ENCODE measurements at regions not wholly inside any gene's neighbourhood (a gene's known extent, or its start where the extent isn't known, plus 50 kb on each side); places are given as distances from the start of the nearest gene placed in this dataset.
"Not testable (repeated sequence)": the region's sequence is repeated elsewhere in the genome, so short reads cannot be mapped to it uniquely, and the experiment has no call there.

DNA sequence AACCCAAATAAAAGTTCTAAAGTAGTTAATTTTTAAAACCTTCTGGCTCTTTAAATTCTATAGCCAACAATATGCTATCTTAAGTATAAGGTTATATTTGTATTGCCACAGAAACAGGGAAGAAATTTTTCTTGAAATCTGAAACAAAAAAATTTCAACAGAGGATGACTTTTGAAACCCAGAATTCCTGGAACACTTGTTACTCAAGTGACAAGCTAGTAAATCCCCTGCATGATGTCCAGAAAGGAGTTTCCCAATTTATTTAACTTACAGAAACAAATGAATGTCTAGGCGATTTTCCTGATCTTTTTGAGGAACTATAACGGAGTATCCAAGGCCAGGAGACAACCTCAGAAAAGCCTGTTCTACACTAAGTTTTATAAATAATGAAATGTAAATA is 69.6 kb downstream of the SLC41A2 start:
- no peak overlapping the region for H3K4me3 ChIP-seq (ENCODE audit: low read depth, low read length)
- H3K27ac ChIP-seq = no peak overlapping the region
- no peaks in the 10 kb centered on the region for H3K79me2 ChIP-seq
- no peak overlapping the region for H3K9ac ChIP-seq
- H3K4me1 ChIP-seq = no peaks in the 10 kb centered on the region
- no peak overlapping the region for H3K4me2 ChIP-seq (ENCODE audit: low read length)
- H3K9me3 ChIP-seq (ENCODE audit: control insufficient read depth, low read length) = no peaks in the 10 kb centered on the region
- TF ChIP-seq, protein P1, sequence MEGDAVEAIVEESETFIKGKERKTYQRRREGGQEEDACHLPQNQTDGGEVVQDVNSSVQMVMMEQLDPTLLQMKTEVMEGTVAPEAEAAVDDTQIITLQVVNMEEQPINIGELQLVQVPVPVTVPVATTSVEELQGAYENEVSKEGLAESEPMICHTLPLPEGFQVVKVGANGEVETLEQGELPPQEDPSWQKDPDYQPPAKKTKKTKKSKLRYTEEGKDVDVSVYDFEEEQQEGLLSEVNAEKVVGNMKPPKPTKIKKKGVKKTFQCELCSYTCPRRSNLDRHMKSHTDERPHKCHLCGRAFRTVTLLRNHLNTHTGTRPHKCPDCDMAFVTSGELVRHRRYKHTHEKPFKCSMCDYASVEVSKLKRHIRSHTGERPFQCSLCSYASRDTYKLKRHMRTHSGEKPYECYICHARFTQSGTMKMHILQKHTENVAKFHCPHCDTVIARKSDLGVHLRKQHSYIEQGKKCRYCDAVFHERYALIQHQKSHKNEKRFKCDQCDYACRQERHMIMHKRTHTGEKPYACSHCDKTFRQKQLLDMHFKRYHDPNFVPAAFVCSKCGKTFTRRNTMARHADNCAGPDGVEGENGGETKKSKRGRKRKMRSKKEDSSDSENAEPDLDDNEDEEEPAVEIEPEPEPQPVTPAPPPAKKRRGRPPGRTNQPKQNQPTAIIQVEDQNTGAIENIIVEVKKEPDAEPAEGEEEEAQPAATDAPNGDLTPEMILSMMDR (IDR thresholded peaks at IDR 0.05) = no peak
- H2AFZ ChIP-seq = no peak overlapping the region
- no peaks in the 10 kb centered on the region for H3K36me3 ChIP-seq (ENCODE audit: control insufficient read depth, insufficient read depth, low read length)
- no peaks in the 10 kb centered on the region for H3K27me3 ChIP-seq (ENCODE audit: control insufficient read depth, insufficient read depth, low read length)

DNA sequence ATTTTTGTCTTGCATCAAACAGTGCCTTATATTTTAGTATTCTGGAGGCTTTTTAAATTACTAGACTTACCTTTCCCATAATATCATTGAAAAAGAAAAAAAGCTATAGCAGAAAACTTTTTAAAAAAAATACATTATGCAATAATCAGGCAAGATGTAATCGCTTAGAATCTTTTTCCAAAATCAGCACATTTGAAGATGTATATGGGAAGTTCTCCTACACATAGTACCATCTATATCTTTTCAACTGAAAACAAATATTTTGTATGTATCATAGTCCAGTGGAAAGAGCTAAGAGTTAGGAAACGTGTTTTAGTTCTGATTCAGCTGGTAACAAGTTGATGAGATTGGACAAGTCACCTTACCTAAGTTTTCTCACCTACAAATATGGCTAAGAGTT is 70.6 kb downstream of the SLC41A2 start:
- Histone ChIP-seq H3K36me3 (ENCODE audit: control insufficient read depth, insufficient read depth, low read length) (no peaks in the 10 kb centered on the region), H3K27me3 (ENCODE audit: control insufficient read depth, insufficient read depth, low read length) (no peaks in the 10 kb centered on the region), H3K27ac (no peak overlapping the region), H2AFZ (no peak overlapping the region), H3K4me1 (no peaks in the 10 kb centered on the region), H3K4me2 (ENCODE audit: low read length) (no peak overlapping the region), H3K79me2 (no peaks in the 10 kb centered on the region), H3K4me3 (ENCODE audit: low read depth, low read length) (no peak overlapping the region), H3K9ac (no peak overlapping the region), H3K9me3 (ENCODE audit: control insufficient read depth, low read length) (no peaks in the 10 kb centered on the region)
- TF ChIP-seq, protein P1 (IDR thresholded peaks at IDR 0.05) = no peak

DNA sequence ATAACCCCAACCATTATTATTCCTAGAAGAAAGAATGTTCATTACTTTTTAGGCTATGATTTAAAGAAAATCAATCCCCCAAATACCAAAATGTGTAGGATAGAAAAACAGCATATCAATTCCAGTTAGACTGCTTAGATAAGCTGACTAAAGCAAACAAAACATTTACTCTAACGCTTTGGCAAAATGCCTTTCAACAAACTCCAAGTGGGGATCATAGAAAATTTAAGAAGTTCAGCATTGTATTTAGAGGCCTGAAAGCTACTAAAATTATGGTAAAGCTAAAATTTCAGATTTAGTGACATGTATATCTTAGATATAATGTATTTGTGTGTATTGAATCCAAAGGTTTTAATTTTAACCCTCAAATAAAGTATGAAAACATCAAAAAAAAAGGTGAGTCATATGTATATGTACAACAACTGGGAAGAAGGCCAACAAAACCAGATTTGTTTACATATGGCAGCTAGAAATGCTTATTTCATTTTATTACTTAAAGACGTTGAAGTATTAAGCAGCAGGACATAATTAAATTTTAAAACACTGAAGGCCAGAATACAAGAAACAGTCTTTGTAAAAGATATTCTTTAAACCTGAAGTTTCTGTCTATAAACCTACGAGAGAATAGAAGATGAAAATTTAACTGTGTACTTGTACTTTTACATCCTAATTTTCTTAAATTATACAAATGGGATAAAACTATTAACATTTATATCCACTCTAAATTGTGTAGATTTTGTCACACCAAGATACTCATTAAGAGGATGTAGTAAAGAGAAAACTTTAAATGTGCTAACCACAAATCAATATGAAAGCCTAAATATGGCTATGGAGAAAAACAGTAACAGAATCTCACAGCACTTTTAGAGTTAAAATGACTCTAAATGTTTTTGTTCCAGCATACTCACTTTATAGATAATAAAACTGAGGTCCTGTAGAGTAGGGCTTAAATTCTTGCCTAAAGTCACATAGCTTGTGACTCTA is 71.4 kb downstream of the SLC41A2 start:
- Histone ChIP-seq H3K4me3 (ENCODE audit: low read depth, low read length) (no peak overlapping the region), H3K4me1 (no peaks in the 10 kb centered on the region), H2AFZ (no peak overlapping the region), H3K36me3 (ENCODE audit: control insufficient read depth, insufficient read depth, low read length) (no peaks in the 10 kb centered on the region), H3K9me3 (ENCODE audit: control insufficient read depth, low read length) (no peaks in the 10 kb centered on the region), H3K79me2 (no peaks in the 10 kb centered on the region), H3K4me2 (ENCODE audit: low read length) (no peak overlapping the region), H3K9ac (no peak overlapping the region), H3K27me3 (ENCODE audit: control insufficient read depth, insufficient read depth, low read length) (no peaks in the 10 kb centered on the region), H3K27ac (no peak overlapping the region)
- TF ChIP-seq, protein P1 (IDR thresholded peaks at IDR 0.05) = no peak

DNA sequence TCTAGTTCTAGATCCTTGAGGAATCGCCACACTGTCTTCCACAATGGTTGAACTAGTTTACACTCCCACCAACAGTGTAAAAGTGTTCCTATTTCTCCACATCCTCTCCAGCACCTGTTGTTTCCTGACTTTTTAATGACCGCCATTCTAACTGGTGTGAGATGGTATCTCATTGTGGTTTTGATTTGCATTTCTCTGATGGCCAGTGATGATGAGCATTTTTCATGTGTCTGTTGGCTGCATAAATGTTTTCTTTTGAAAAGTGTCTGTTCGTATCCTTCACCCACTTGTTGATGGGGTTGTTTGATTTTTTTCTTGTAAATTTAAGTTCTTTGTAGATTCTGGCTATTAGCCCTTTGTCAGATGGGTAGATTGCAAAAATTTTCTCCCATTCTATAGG is 79.2 kb downstream of the SLC41A2 start:
- not testable (repeated sequence) for H2AFZ ChIP-seq; H3K4me2 ChIP-seq (ENCODE audit: low read length); H3K9me3 ChIP-seq (ENCODE audit: control insufficient read depth, low read length); H3K9ac ChIP-seq; H3K4me3 ChIP-seq (ENCODE audit: low read depth, low read length); H3K36me3 ChIP-seq (ENCODE audit: control insufficient read depth, insufficient read depth, low read length); H3K27ac ChIP-seq; H3K4me1 ChIP-seq; H3K79me2 ChIP-seq; H3K27me3 ChIP-seq (ENCODE audit: control insufficient read depth, insufficient read depth, low read length)

DNA sequence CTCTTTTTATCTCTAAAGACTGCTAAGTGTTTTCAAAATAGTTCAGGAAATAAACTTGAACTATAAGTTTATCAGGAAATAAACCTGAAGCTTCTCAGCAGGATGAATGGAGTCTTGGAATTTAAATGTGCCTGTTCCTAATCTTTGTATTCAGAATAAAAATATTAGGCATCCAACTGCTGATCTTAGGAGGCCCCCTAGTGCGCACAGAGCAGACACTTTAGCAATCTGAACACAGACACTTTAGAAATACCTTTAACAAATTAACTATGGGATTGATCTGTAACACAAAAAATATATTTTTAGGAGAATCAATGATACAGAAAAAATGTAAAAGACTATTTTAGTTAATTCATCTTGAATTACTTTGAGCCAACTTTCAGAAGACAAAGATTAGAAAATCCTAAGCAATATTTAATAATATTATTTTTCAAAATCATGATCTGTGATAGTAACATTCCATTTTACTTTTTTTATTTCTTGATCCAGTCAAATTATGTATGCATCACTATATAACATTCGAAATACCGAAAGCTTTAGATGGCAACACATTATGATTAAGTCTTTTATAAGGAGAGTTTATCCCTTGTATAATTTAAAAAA is 80.9 kb downstream of the SLC41A2 start:
- no peaks in the 10 kb centered on the region for H3K79me2 ChIP-seq
- H3K9me3 ChIP-seq (ENCODE audit: control insufficient read depth, low read length) = no peaks in the 10 kb centered on the region
- no peak overlapping the region for H2AFZ ChIP-seq
- TF ChIP-seq, protein P1 (IDR thresholded peaks at IDR 0.05) = peak; percentile 36
- no peaks in the 10 kb centered on the region for H3K36me3 ChIP-seq (ENCODE audit: control insufficient read depth, insufficient read depth, low read length)
- H3K4me1 ChIP-seq = no peaks in the 10 kb centered on the region
- no peak overlapping the region for H3K27ac ChIP-seq
- H3K9ac ChIP-seq = no peak overlapping the region
- no peaks in the 10 kb centered on the region for H3K27me3 ChIP-seq (ENCODE audit: control insufficient read depth, insufficient read depth, low read length)
- no peak overlapping the region for H3K4me2 ChIP-seq (ENCODE audit: low read length)
- H3K4me3 ChIP-seq (ENCODE audit: low read depth, low read length) = no peak overlapping the region

Data from parathyroid adenoma (tissue), 2 donors.